ENCODE measurements at regions not wholly inside any gene's neighbourhood (a gene's known extent, or its start where the extent isn't known, plus 50 kb on each side); places are given as distances from the start of the nearest gene placed in this dataset.

DNA sequence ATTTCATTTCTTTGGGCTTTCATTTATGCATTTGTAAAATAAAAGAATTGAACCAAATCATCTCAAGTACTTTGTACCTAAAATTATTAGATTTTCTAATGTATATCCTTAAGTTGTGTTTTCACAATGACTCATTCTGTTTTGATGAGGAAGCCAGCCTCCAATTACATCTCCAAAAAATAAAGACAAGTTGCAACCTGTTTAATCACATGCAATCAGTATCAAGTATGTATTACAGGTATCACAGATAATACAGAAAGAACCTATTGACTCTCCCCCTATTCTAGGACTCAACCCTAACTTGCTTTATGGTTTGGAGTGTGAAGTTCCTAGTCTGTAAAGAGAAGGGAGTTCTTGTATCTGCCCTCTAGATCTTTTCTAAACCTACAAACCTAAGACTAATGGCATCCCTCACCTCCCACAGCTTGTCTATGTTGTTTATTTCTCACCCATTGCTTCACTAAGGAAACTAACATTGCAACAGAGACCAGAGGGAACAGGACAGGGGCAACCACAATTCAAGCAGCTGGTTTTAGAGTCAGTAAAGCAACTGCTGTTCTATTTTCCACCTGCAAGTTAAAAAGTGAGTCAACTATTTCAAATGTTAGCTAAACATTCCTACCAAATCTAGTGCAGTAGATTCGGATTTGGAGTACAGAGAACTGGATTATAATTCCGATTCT lies 141.1 kb upstream of the ETAA1 start:
- BruUV-seq (replicated peaks), result no TSS peak
- no peak overlapping the region for H3K9ac ChIP-seq (replicated peaks; ENCODE audit: extremely low read depth, insufficient read depth, low read length)
- dilution Hi-C loops (cut with MboI; ENCODE audit: extremely low pct_ligation_motif_present, low sequenced_read_pairs), result no loop called here
- POLR2A ChIA-PET, result no interaction called here
- no peak overlapping the region for H3K4me3 ChIP-seq (replicated peaks in 1 of 3; ENCODE audit: insufficient read depth in 1 of 3, low read depth in 1 of 3, low read length in 3 of 3)
- H2AFZ ChIP-seq (ENCODE audit: low read depth, low read length), result no peak overlapping the region
- H3K4me1 ChIP-seq (ENCODE audit: control insufficient read depth, extremely low read depth, insufficient read depth, low read length), result peaks cover 12% of the 10 kb centered on the region
- intact Hi-C loops (cut with micrococcal nuclease), result no loop called here
- H4K20me1 ChIP-seq (replicated peaks; ENCODE audit: control insufficient read depth, extremely low read depth, insufficient read depth, low read length), result no peaks in the 10 kb centered on the region
- no peak for FAIRE-seq
- no peaks in the 10 kb centered on the region for H3K27me3 ChIP-seq (ENCODE audit: control insufficient read depth in 2 of 2, insufficient read depth in 2 of 2, low read length in 2 of 2)
- CTCF ChIA-PET, result no interaction called here
- H3K9me3 ChIP-seq (replicated peaks; ENCODE audit: control insufficient read depth, insufficient read depth, low read length), result no peaks in the 10 kb centered on the region
- no peaks in the 10 kb centered on the region for H3K9me1 ChIP-seq (replicated peaks; ENCODE audit: control insufficient read depth, extremely low read depth, insufficient read depth, low read length)
- no peaks in the 10 kb centered on the region for H3K79me2 ChIP-seq (ENCODE audit: control insufficient read depth, insufficient read depth, low read length)
- H3K27ac ChIP-seq (ENCODE audit: insufficient read depth, low read depth, low read length), result no peak overlapping the region
- H3K36me3 ChIP-seq (ENCODE audit: control insufficient read depth in 2 of 2, extremely low read depth in 1 of 2, insufficient read depth in 2 of 2, low read length in 2 of 2), result no peaks in the 10 kb centered on the region
- DNase-seq (ENCODE audit: low read depth, low spot score), result peak; percentile 16
- TF ChIP-seq POLR2A (IDR thresholded peaks at IDR 0.05; ENCODE audit: low read depth, low read length), result no peak
- no peak for TF ChIP-seq EZH2 (IDR thresholded peaks at IDR 0.05; ENCODE audit: borderline replicate concordance, low read depth, low read length, severe bottlenecking)
- TF ChIP-seq MYC (IDR thresholded peaks at IDR 0.05; ENCODE audit: low read depth, low read length), result no peak
- no peak for TF ChIP-seq POLR2AphosphoS5 (IDR thresholded peaks at IDR 0.05; ENCODE audit: insufficient read depth, low read depth, low read length)
- peak; percentile 47 for TF ChIP-seq FOS (IDR thresholded peaks at IDR 0.05; ENCODE audit: borderline replicate concordance, insufficient read depth, low read length)
- no peak for TF ChIP-seq GATA2 (IDR thresholded peaks at IDR 0.05; ENCODE audit: insufficient read depth, insufficient read length, low read depth, low read length)
- TF ChIP-seq, protein P1, sequence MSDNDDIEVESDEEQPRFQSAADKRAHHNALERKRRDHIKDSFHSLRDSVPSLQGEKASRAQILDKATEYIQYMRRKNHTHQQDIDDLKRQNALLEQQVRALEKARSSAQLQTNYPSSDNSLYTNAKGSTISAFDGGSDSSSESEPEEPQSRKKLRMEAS (IDR thresholded peaks at IDR 0.05; ENCODE audit: insufficient read depth, insufficient read length), result no peak
- H3K4me2 ChIP-seq (ENCODE audit: insufficient read depth, low read length), result no peak overlapping the region

DNA sequence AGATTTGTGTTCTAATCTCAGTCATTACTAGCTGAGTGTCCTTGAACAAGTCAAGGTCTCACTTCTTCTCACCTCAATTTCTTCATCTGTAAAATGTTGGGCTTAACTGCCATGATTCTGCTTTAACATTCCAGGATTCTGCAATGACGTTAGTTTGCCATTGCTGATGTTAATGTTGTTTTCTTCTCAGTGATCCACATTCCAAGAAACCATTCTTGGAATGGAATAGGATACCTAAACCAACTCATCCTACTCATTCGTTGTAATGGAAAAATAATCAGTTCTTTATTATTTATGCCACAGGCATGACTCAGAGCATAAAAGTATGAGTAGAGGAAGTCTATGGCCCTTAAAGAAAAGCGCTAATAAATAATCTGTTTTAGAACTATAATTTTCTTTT lies 140.2 kb upstream of the ETAA1 start:
- FAIRE-seq, result no peak
- BruUV-seq (replicated peaks), result no TSS peak

More for the DNA sequence above, 140.2 kb upstream of the ETAA1 start:
- intact Hi-C loops (cut with micrococcal nuclease), result no loop called here
- H3K4me3 ChIP-seq (replicated peaks in 1 of 3; ENCODE audit: insufficient read depth in 1 of 3, low read depth in 1 of 3, low read length in 3 of 3), result no peak overlapping the region
- DNase-seq (ENCODE audit: low read depth, low spot score), result no peak
- dilution Hi-C loops (cut with MboI; ENCODE audit: extremely low pct_ligation_motif_present, low sequenced_read_pairs), result no loop called here
- H3K27ac ChIP-seq (ENCODE audit: insufficient read depth, low read depth, low read length), result no peak overlapping the region
- H2AFZ ChIP-seq (ENCODE audit: low read depth, low read length), result no peak overlapping the region
- ChIA-PET CTCF (no interaction called here), POLR2A (no interaction called here)
- H3K9me3 ChIP-seq (replicated peaks; ENCODE audit: control insufficient read depth, insufficient read depth, low read length), result no peaks in the 10 kb centered on the region
- H4K20me1 ChIP-seq (replicated peaks; ENCODE audit: control insufficient read depth, extremely low read depth, insufficient read depth, low read length), result no peaks in the 10 kb centered on the region
- no peaks in the 10 kb centered on the region for H3K9me1 ChIP-seq (replicated peaks; ENCODE audit: control insufficient read depth, extremely low read depth, insufficient read depth, low read length)
- no peaks in the 10 kb centered on the region for H3K79me2 ChIP-seq (ENCODE audit: control insufficient read depth, insufficient read depth, low read length)
- H3K4me2 ChIP-seq (ENCODE audit: insufficient read depth, low read length), result no peak overlapping the region
- peaks cover 12% of the 10 kb centered on the region for H3K4me1 ChIP-seq (ENCODE audit: control insufficient read depth, extremely low read depth, insufficient read depth, low read length)
- no peaks in the 10 kb centered on the region for H3K36me3 ChIP-seq (ENCODE audit: control insufficient read depth in 2 of 2, extremely low read depth in 1 of 2, insufficient read depth in 2 of 2, low read length in 2 of 2)
- TF ChIP-seq POLR2A (IDR thresholded peaks at IDR 0.05; ENCODE audit: low read depth, low read length) (no peak), EZH2 (IDR thresholded peaks at IDR 0.05; ENCODE audit: borderline replicate concordance, low read depth, low read length, severe bottlenecking) (no peak), FOS (IDR thresholded peaks at IDR 0.05; ENCODE audit: borderline replicate concordance, insufficient read depth, low read length) (no peak)
- no peak overlapping the region for H3K9ac ChIP-seq (replicated peaks; ENCODE audit: extremely low read depth, insufficient read depth, low read length)
- H3K27me3 ChIP-seq (ENCODE audit: control insufficient read depth in 2 of 2, insufficient read depth in 2 of 2, low read length in 2 of 2), result no peaks in the 10 kb centered on the region

All from endothelial cell of umbilical vein (primary cell).